ENCODE measurements at regions not wholly inside any gene's neighbourhood (a gene's known extent, or its start where the extent isn't known, plus 50 kb on each side); places are given as distances from the start of the nearest gene placed in this dataset.
"Not testable (repeated sequence)": the region's sequence is repeated elsewhere in the genome, so short reads cannot be mapped to it uniquely, and the experiment has no call there.

DNA sequence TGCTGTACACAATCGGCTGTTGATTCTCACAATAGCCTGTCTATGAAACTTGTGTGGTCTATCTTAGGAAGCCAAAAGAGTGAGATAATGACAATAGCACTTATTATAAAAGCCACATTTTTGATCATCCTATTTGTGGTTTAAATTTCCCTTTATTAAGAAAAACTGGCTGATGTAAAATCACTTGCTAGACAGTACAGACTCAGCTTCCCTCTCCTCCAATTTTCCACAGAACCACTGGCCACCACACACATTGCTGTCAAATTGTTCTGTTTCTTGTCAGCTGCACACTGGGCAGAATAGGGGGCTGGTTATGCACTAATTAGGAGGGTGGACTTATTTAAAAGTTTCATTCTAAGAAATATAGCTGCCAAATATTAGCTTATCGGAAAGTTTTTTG, 425.9 kb downstream of the EPHA3 start:
- no peak for DNase-seq
- Mint-ChIP-seq H3K4me3 (no peak overlapping the region), H3K36me3 (ENCODE audit: low read depth) (no peaks in the 10 kb centered on the region), H3K27me3 (no peaks in the 10 kb centered on the region), H3K4me1 (no peaks in the 10 kb centered on the region), H3K27ac (no peak overlapping the region)
- H3K9me3 ChIP-seq (ENCODE audit: control insufficient read depth, low read length, poor library complexity, severe bottlenecking) = no peaks in the 10 kb centered on the region
- no peak for ATAC-seq

DNA sequence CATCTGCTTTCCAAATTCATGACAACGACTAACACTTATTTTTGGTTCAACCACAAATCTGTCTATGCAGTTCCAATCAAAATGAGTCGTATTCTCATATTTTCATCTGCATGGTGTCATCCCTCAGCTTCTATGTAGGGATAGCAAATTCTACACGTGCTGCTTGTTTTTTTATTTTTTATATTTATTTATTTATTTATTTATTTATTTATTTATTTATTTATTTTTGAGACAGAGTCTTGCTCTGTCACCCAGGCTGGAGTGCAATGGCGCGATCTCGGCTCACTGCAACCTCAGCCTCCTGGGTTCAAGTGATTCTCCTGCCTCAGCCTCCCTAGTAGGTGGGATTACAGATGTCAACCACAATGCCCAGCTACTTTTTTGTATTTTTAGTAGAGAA, 447.2 kb downstream of the EPHA3 start:
- H3K9me3 ChIP-seq (ENCODE audit: control insufficient read depth, low read length, poor library complexity, severe bottlenecking); H3K27me3 Mint-ChIP-seq; ATAC-seq; H3K4me3 Mint-ChIP-seq; H3K27ac Mint-ChIP-seq; H3K36me3 Mint-ChIP-seq (ENCODE audit: low read depth); H3K4me1 Mint-ChIP-seq; DNase-seq: not testable (repeated sequence)

DNA sequence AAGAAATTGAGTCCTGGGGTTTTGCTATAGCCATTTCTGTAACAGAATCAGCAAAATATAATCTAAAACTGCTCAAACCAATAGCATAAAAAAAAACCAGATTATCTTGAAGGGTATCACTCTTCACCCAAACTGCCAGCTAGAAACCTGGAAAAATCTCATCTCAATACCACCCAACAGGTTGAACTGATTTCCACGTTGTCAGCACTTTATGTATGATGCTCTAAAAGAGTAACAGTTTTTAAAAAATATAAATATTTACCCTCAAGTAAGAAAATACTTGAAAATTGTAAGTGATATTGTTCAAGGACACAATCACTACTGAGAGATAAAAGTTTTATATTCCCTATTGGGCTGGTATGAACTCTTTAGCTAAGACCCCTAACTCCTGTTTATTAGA, 451.3 kb downstream of the EPHA3 start:
- no peaks in the 10 kb centered on the region for H3K9me3 ChIP-seq (ENCODE audit: control insufficient read depth, low read length, poor library complexity, severe bottlenecking)
- H3K36me3 Mint-ChIP-seq (ENCODE audit: low read depth) = no peaks in the 10 kb centered on the region
- H3K4me3 Mint-ChIP-seq = no peak overlapping the region
- no peaks in the 10 kb centered on the region for H3K4me1 Mint-ChIP-seq
- no peak for DNase-seq
- H3K27me3 Mint-ChIP-seq = no peaks in the 10 kb centered on the region
- no peak for ATAC-seq
- H3K27ac Mint-ChIP-seq = no peak overlapping the region

DNA sequence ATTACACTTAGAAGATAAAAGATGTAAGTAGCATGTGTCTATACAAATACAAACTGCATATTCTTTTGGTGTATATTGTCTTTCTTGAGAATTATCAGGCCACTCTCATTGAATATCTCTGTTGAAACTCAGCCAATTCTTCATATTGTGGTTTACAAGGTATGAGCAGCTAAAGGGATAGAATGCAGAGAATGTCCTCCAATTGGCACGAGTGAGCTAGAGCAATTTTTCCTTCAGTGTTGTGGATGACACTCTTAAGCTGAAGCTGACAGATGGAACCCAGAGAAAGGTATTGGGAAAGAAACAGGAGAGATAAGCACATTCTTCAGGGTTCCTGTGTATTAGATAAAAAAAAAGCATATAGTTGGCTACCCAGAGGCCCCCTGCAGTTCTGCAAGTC, 453.1 kb downstream of the EPHA3 start:
- no peaks in the 10 kb centered on the region for H3K9me3 ChIP-seq (ENCODE audit: control insufficient read depth, low read length, poor library complexity, severe bottlenecking)
- Mint-ChIP-seq H3K36me3 (ENCODE audit: low read depth) (no peaks in the 10 kb centered on the region), H3K27ac (no peak overlapping the region), H3K4me3 (no peak overlapping the region), H3K27me3 (no peaks in the 10 kb centered on the region), H3K4me1 (no peaks in the 10 kb centered on the region)
- no peak for ATAC-seq
- no peak for DNase-seq

DNA sequence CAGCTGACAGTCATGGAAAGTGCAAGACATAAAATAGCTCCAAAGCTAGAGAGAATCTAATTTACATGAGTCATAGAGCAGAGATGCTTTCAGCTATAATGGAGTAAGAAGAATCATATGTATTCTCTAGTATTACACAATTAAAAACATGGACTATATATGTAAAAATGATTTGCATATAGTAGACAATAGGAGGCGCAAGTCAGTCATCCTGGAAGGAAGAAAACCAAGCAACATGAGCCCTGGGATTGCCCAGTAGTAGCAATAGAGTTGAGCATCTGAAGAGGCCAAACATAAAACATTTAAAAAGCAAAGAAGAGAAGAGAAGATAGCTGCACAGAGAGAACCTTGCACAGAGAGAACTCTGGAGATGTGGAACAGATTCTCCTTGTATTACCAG, 455.0 kb downstream of the EPHA3 start:
- no peak overlapping the region for H3K4me3 Mint-ChIP-seq
- H3K27ac Mint-ChIP-seq = no peak overlapping the region
- H3K4me1 Mint-ChIP-seq = no peaks in the 10 kb centered on the region
- H3K27me3 Mint-ChIP-seq = no peaks in the 10 kb centered on the region
- ATAC-seq = no peak
- no peak for DNase-seq
- H3K9me3 ChIP-seq (ENCODE audit: control insufficient read depth, low read length, poor library complexity, severe bottlenecking) = no peaks in the 10 kb centered on the region
- H3K36me3 Mint-ChIP-seq (ENCODE audit: low read depth) = no peaks in the 10 kb centered on the region

DNA sequence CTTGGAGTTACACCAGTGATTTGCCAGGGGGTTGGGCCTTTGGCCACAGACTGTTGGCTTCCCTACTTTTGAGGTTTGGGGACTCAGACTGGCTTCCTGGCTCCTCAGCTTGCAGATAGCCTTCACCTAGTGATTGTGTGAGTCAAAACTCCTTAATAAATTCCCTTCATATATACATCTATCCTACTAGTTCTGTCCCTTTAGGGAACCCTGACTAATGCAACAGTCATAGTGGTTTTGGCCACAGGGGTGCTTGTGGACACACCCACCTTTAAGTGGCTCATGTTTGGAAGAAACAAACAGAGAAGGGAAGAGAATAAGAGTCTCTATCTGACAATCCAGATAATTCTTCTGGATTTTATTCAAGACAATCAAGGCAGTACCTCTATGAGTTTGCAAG, 457.7 kb downstream of the EPHA3 start:
- no peak overlapping the region for H3K27ac Mint-ChIP-seq
- DNase-seq = no peak
- H3K4me1 Mint-ChIP-seq = no peaks in the 10 kb centered on the region
- no peaks in the 10 kb centered on the region for H3K9me3 ChIP-seq (ENCODE audit: control insufficient read depth, low read length, poor library complexity, severe bottlenecking)
- H3K27me3 Mint-ChIP-seq = no peaks in the 10 kb centered on the region
- ATAC-seq = no peak
- no peaks in the 10 kb centered on the region for H3K36me3 Mint-ChIP-seq (ENCODE audit: low read depth)
- H3K4me3 Mint-ChIP-seq = no peak overlapping the region

DNA sequence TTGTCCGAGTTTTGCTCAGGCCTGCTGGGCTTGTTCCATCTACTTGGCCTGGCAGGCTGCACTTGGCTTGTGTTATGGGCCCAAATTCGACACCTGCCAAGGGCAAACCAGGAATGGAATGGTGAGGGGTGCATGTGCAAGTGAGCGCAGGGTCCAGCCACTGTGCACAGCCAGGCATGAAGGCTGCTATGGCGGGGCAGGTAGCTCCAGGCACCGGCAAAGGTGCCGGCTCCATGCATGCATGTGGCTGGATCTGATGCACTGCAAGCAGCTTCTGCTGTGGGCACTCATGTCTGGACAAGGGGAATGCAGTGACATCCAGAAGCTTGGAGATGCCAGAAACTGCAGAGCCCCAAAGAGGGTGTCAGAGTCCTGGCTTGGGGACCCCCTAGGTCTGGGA, 463.0 kb downstream of the EPHA3 start:
- DNase-seq (no peak), ATAC-seq (no peak)
- H3K4me1 Mint-ChIP-seq = no peaks in the 10 kb centered on the region
- H3K27me3 Mint-ChIP-seq = no peaks in the 10 kb centered on the region
- peak overlapping the region; percentile 5 for H3K4me3 Mint-ChIP-seq
- H3K9me3 ChIP-seq (ENCODE audit: control insufficient read depth, low read length, poor library complexity, severe bottlenecking) = no peaks in the 10 kb centered on the region
- no peak overlapping the region for H3K27ac Mint-ChIP-seq
- no peaks in the 10 kb centered on the region for H3K36me3 Mint-ChIP-seq (ENCODE audit: low read depth)

DNA sequence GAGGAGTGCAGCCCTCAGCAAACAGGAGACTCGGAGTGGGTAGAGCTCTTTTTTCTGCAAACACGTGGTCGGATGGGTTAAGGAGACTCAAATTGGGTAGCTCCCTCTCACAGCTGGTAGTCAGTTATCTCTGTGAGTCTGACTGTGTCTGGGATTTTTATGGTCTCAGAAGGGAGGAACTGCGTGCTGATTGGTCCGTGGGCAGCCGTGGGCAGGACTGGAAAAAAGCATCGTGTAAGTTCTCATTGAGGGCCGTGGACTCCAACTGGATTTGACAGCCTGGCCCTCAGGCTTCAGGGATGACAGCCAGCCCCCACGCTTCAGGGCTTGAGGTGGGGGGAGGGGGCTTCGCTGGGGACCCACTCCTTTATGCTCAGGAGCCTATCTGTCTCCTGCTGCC, 463.9 kb downstream of the EPHA3 start:
- H3K27ac Mint-ChIP-seq = no peak overlapping the region
- H3K9me3 ChIP-seq (ENCODE audit: control insufficient read depth, low read length, poor library complexity, severe bottlenecking) = no peaks in the 10 kb centered on the region
- H3K27me3 Mint-ChIP-seq = no peaks in the 10 kb centered on the region
- no peak for DNase-seq
- no peaks in the 10 kb centered on the region for H3K4me1 Mint-ChIP-seq
- no peak for ATAC-seq
- no peak overlapping the region for H3K4me3 Mint-ChIP-seq
- no peaks in the 10 kb centered on the region for H3K36me3 Mint-ChIP-seq (ENCODE audit: low read depth)

DNA sequence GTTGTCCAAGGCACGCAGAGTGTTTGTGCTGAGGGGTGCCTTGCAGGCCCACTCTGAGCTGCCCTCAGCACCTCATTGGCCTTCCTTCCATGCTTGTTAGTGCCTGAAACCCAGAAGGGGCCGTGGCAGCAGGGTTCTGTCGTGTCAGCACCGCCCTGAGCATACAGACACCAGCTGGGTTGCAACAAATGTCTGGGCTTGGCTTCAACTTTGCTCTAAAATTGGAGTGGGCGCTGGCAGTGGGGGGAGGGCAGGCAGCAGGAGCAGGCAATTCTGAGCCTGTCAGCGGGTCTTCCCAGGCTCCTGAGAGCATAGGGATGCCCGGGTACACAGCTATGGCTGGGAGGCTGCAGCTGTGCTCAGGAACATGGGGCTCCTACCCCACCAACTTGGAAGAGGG, 464.3 kb downstream of the EPHA3 start:
- DNase-seq = no peak
- no peak overlapping the region for H3K27ac Mint-ChIP-seq
- no peak overlapping the region for H3K4me3 Mint-ChIP-seq
- H3K27me3 Mint-ChIP-seq = no peaks in the 10 kb centered on the region
- no peak for ATAC-seq
- H3K9me3 ChIP-seq (ENCODE audit: control insufficient read depth, low read length, poor library complexity, severe bottlenecking) = no peaks in the 10 kb centered on the region
- H3K4me1 Mint-ChIP-seq = no peaks in the 10 kb centered on the region
- no peaks in the 10 kb centered on the region for H3K36me3 Mint-ChIP-seq (ENCODE audit: low read depth)

DNA sequence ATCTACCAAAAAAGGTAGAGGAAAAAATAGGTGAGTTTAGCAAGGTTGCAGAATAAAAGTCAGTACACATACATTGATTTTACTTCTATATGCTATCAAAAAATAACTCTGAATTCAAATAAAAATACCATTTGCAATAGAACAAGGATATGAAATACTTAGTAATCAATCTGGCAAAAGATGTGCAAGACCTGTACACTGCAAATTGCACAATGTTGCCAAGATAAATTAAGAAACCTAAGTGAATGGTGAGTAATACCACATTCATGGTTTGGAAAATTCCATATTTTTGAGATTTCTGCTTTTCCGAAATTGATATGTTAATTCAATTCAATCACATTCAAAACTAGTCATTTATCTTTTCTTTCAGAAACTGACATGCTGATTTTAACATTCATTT, 464.8 kb downstream of the EPHA3 start:
- no peak for ATAC-seq
- H3K9me3 ChIP-seq (ENCODE audit: control insufficient read depth, low read length, poor library complexity, severe bottlenecking) = no peaks in the 10 kb centered on the region
- Mint-ChIP-seq H3K27me3 (no peaks in the 10 kb centered on the region), H3K4me1 (no peaks in the 10 kb centered on the region), H3K27ac (no peak overlapping the region), H3K4me3 (no peak overlapping the region), H3K36me3 (ENCODE audit: low read depth) (no peaks in the 10 kb centered on the region)
- no peak for DNase-seq

DNA sequence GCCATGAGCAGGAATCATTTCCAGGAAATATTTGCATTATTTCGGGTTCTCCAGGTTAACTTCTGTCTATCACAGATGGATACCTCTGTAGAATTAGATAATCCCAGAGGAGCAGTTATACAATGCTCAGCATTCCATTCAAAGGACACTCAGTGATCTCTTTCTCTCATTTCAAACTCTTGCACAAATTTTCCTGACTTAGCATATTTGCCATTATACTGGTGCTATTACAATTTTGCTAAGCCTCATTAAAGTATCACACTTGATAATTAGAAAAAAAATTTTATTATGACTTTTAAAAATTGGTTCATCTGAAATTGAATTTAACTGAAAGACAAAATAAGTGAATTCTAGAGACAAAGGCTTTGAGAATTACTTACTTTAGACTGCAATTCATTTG, 469.0 kb downstream of the EPHA3 start:
- DNase-seq (no peak), ATAC-seq (no peak)
- H3K36me3 Mint-ChIP-seq (ENCODE audit: low read depth) = no peaks in the 10 kb centered on the region
- no peaks in the 10 kb centered on the region for H3K9me3 ChIP-seq (ENCODE audit: control insufficient read depth, low read length, poor library complexity, severe bottlenecking)
- H3K27me3 Mint-ChIP-seq = no peaks in the 10 kb centered on the region
- no peaks in the 10 kb centered on the region for H3K4me1 Mint-ChIP-seq
- H3K4me3 Mint-ChIP-seq = no peak overlapping the region
- H3K27ac Mint-ChIP-seq = no peak overlapping the region

DNA sequence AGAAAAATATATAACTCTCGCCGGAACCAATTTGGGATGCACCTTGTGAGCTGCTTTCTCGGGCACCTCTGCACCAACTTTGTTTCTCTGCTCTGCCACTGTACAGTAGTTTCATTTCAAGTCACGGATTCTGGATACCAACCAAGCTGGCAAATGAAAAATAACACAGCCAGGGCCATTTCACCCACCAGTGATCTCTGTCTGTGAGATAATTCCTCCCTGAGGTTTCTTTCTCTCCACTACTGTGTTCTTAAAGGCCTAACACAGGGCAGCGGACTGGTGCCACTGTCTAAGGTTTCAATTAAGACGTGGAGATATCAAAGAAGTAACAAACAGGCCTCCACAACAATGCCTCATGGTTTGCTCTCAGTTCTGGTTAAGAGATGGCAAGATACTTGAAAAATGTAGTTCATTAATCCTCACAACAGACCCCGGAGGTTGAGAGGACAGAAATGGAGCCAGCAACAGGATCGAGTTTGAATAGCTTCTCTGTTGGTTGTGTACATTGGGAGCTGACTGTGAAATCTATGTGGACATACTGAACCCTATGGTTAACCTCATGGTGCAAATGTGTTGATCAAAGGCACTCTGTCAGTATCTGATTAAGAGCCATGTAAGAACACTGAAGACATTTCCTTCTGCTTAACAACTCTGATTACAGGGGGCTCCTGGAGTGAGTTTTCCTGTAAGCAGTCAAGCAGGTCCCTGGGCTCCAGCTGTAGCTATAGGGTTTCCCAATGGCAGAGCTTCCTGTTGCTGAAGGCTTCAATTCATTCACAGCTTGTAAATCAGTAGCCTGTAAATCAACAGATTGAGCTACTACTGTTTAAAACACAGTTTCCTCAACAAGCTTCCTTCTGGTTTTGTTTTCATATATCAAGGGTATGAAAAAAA, 470.5 kb downstream of the EPHA3 start:
- Mint-ChIP-seq H3K27ac (no peak overlapping the region), H3K36me3 (ENCODE audit: low read depth) (no peaks in the 10 kb centered on the region), H3K4me1 (no peaks in the 10 kb centered on the region), H3K27me3 (no peaks in the 10 kb centered on the region), H3K4me3 (no peak overlapping the region)
- DNase-seq (no peak), ATAC-seq (no peak)
- H3K9me3 ChIP-seq (ENCODE audit: control insufficient read depth, low read length, poor library complexity, severe bottlenecking) = no peaks in the 10 kb centered on the region

DNA sequence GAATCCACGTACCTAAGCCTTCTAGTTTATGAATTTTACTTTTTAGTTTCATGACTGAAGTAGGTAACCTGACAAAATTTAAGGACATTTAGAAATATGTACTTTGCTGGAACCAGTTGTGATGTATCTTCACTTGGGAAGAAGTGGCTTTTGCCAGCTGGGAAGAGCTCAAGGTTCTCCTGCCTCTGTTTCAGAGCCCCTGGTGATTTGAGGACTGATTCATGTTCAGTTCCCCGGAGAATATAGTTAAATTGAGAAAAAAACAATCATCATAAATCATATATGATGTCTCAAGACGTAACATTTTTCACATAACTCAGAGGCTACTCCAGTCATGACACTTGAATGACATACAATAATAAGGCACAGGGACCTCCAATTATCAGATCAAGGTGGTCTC, 473.4 kb downstream of the EPHA3 start:
- DNase-seq = no peak
- Mint-ChIP-seq H3K36me3 (ENCODE audit: low read depth) (no peaks in the 10 kb centered on the region), H3K27ac (no peak overlapping the region), H3K4me1 (no peaks in the 10 kb centered on the region), H3K4me3 (no peak overlapping the region), H3K27me3 (no peaks in the 10 kb centered on the region)
- no peaks in the 10 kb centered on the region for H3K9me3 ChIP-seq (ENCODE audit: control insufficient read depth, low read length, poor library complexity, severe bottlenecking)
- no peak for ATAC-seq

DNA sequence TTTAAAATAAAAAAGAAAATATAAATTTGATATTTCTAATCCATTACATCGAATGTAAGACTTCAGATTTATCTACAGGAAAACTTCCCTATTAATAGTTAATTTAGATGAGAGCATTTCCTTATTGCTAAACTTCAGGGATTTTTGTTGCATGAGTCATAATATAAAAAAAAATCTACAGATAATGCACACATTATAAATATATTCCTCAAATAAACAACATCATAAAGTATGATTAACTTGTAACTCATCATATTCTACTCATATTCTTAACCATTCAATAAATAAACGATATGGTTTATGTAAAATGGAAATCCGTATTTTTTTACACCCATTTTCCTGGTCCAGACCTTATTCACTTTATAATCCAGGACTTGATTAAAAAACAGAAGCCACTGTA, 477.0 kb downstream of the EPHA3 start:
- ATAC-seq = no peak
- Mint-ChIP-seq H3K4me3 (no peak overlapping the region), H3K4me1 (no peaks in the 10 kb centered on the region), H3K27me3 (no peaks in the 10 kb centered on the region), H3K27ac (no peak overlapping the region), H3K36me3 (ENCODE audit: low read depth) (no peaks in the 10 kb centered on the region)
- H3K9me3 ChIP-seq (ENCODE audit: control insufficient read depth, low read length, poor library complexity, severe bottlenecking) = no peaks in the 10 kb centered on the region
- no peak for DNase-seq

Data from T-helper 17 cell (primary cell).